ENCODE measurements at regions not wholly inside any gene's neighbourhood (a gene's known extent, or its start where the extent isn't known, plus 50 kb on each side); places are given as distances from the start of the nearest gene placed in this dataset.
A peak's percentile ranks its signal among the peaks of the same experiment; 100 is the strongest.

GRCh38 chr1:8115769-8116167 lies 89.7 kb upstream of the ERRFI1 start:
- DNase-seq (ENCODE audit: low read depth in 2 of 2), result no peak

GRCh38 chr1:8115031-8115768 lies 89.1 kb upstream of the ERRFI1 start:
- no peak for DNase-seq (ENCODE audit: low read depth in 2 of 2)

- peak; percentile 45 to 85 for DNase-seq (ENCODE audit: low read depth in 2 of 2)
These were observed 87.4 kb upstream of the ERRFI1 start for GRCh38 chr1:8113262-8114220.

- peak in 1 of 2 donors; percentile 21 for DNase-seq (ENCODE audit: low read depth in 2 of 2)
These were observed 86.6 kb upstream of the ERRFI1 start for GRCh38 chr1:8112611-8113261.

- no peak for DNase-seq (ENCODE audit: low read depth in 2 of 2)
These were observed 85.5 kb upstream of the ERRFI1 start for GRCh38 chr1:8111560-8111959.

GRCh38 chr1:8109216-8109615 lies 83.1 kb upstream of the ERRFI1 start:
- no peak for DNase-seq (ENCODE audit: low read depth in 2 of 2)

- no peak for DNase-seq (ENCODE audit: low read depth in 2 of 2)
These were observed 81.8 kb upstream of the ERRFI1 start for GRCh38 chr1:8107897-8108296.

GRCh38 chr1:8104278-8105236 lies 78.4 kb upstream of the ERRFI1 start:
- DNase-seq (ENCODE audit: low read depth in 2 of 2), result no peak

GRCh38 chr1:8097908-8098307 lies 71.8 kb upstream of the ERRFI1 start:
- DNase-seq (ENCODE audit: low read depth in 2 of 2), result no peak

GRCh38 chr1:8097077-8097799 lies 71.1 kb upstream of the ERRFI1 start:
- peak in 1 of 2 donors; percentile 91 for DNase-seq (ENCODE audit: low read depth in 2 of 2)

GRCh38 chr1:8096105-8097011 lies 70.2 kb upstream of the ERRFI1 start:
- DNase-seq (ENCODE audit: low read depth in 2 of 2), result peak in 1 of 2 donors; percentile 83

GRCh38 chr1:8095584-8095983 lies 69.5 kb upstream of the ERRFI1 start:
- peak in 1 of 2 donors; percentile 35 for DNase-seq (ENCODE audit: low read depth in 2 of 2)

GRCh38 chr1:8094481-8095241 lies 68.6 kb upstream of the ERRFI1 start:
- peak; percentile 50 to 97 for DNase-seq (ENCODE audit: low read depth in 2 of 2)

GRCh38 chr1:8093221-8093980 lies 67.3 kb upstream of the ERRFI1 start:
- DNase-seq (ENCODE audit: low read depth in 2 of 2), result no peak

- no peak for DNase-seq (ENCODE audit: low read depth in 2 of 2)
These were observed 66.5 kb upstream of the ERRFI1 start for GRCh38 chr1:8092657-8093056.

- DNase-seq (ENCODE audit: low read depth in 2 of 2), result no peak
These were observed 65.6 kb upstream of the ERRFI1 start for GRCh38 chr1:8091691-8092090.

- DNase-seq (ENCODE audit: low read depth in 2 of 2), result peak in 1 of 2 donors; percentile 89
These were observed 64.2 kb upstream of the ERRFI1 start for GRCh38 chr1:8090241-8090702.

Data from dermis microvascular lymphatic vessel endothelial cell (primary cell).